K562 (cell line): ENCODE measurements at regions not wholly inside any gene's neighbourhood (a gene's known extent, or its start where the extent isn't known, plus 50 kb on each side); places are given as distances from the start of the nearest gene placed in this dataset.

Experiments used
- ATAC-seq: fragments of 200-7000 bp; cut with Tn5 transposase; 3 replicates; pipeline ENCODE4 v1.9.1; 2020; ENCODE audit warnings: moderate library complexity
- BruUV-seq: library from RNA; stranded (reverse); fragments of 400-500 nt; replicated peaks from 2 replicates; lab custom pipeline; 2021; lab: Mats Ljungman, UMichigan
- CTCF ChIA-PET: fragments of 300-600 bp; formaldehyde crosslinking; extraction: SDS; loops from one replicate; lab custom pipeline; 2021; ENCODE audit warnings: low intra/inter-chr PET ratio; lab: Yijun Ruan, JAX
- POLR2A ChIA-PET: fragments of 300-600, 350-650 bp; sonication (Branson Sonifier 250); formaldehyde crosslinking; extraction: SDS; loops from one replicate; lab custom pipeline; 2021; ENCODE audit warnings: antibody characterized with exemption, inconsistent platforms; lab: Yijun Ruan, JAX
- DNase-seq, 4 experiments: peaks; one replicate each; pipeline versions ENCODE4 v3.0.0 to v3.0.0-alpha.2; 2011 to 2018; ENCODE audit warnings: low spot score in 3 of 4, mixed read lengths in 3 of 4; ENCODE audit errors: extremely low read depth in 1 of 4
- FAIRE-seq: peaks from 2 replicates; lab custom pipeline; 2011; peaks lifted over from hg19 to GRCh38; lab: Jason Lieb, UNC
- H2AFZ ChIP-seq: 2 replicates; pipeline ENCODE4 v1.6.0; 2011; ENCODE audit warnings: low read depth, low read length, control low read depth, inconsistent platforms
- H3K27ac ChIP-seq: fragments of 200-600 bp; 3 replicates; pipeline ENCODE4 v1.8.0; 2011; ENCODE audit warnings: low read depth, mild to moderate bottlenecking, control low read depth, inconsistent platforms, low read length, moderate library complexity, mixed read lengths; ENCODE audit errors: extremely low read depth
- H3K27me3 ChIP-seq, 2 experiments: fragments of 300-600 bp in 1 of 2; 2 replicates in 1 of 2; 3 replicates in 1 of 2; pipeline versions ENCODE4 v1.6.0 to v1.8.0; 2011; ENCODE audit warnings: inconsistent platforms in 2 of 2, low read length in 2 of 2, mild to moderate bottlenecking in 1 of 2, mixed read lengths in 1 of 2, moderate library complexity in 1 of 2; ENCODE audit not compliant: control insufficient read depth in 2 of 2, insufficient read depth in 2 of 2
- H3K36me3 ChIP-seq: fragments of 300-600 bp; 3 replicates; pipeline ENCODE4 v1.8.0; 2011; ENCODE audit warnings: mild to moderate bottlenecking, low read length, inconsistent platforms; ENCODE audit not compliant: control insufficient read depth, insufficient read depth
- H3K4me1 ChIP-seq, 2 experiments: fragments of 200-600 bp in 1 of 2; replicated peaks in 1 of 2; 2 replicates in 1 of 2; 3 replicates in 1 of 2; pipeline versions ENCODE4 v1.5.1 to v1.8.0; 2011; ENCODE audit warnings: inconsistent platforms in 2 of 2, low read length in 2 of 2, mild to moderate bottlenecking in 1 of 2, mixed read lengths in 1 of 2, moderate library complexity in 1 of 2; ENCODE audit not compliant: control insufficient read depth in 2 of 2, insufficient read depth in 2 of 2
- H3K4me2 ChIP-seq: 2 replicates; pipeline ENCODE4 v1.6.1; 2011; ENCODE audit warnings: low read length, control low read depth, inconsistent platforms, mixed read lengths; ENCODE audit not compliant: insufficient read depth
- H3K4me3 ChIP-seq: fragments of 200-600 bp; sonication (generic), shearing (Covaris generic); 2 replicates; pipeline ENCODE4 v1.5.1; 2016; ENCODE audit warnings: control low read depth, inconsistent platforms
- H3K79me2 ChIP-seq: fragments of 200-600 bp; 3 replicates; pipeline ENCODE4 v1.8.0; 2011; ENCODE audit warnings: low read length, inconsistent platforms; ENCODE audit not compliant: control insufficient read depth, insufficient read depth
- H3K9ac ChIP-seq, 2 experiments: 2 replicates each; pipeline versions ENCODE4 v1.6.0 to v1.6.1; 2011; ENCODE audit warnings: low read depth in 2 of 2, low read length in 2 of 2, control low read depth in 1 of 2, inconsistent platforms in 1 of 2, mild to moderate bottlenecking in 1 of 2, mixed read lengths in 1 of 2; ENCODE audit not compliant: insufficient read depth in 1 of 2
- H3K9me1 ChIP-seq: one replicate; pipeline ENCODE4 v1.6.0; 2011; ENCODE audit warnings: inconsistent platforms, mild to moderate bottlenecking, low read length, moderate library complexity; ENCODE audit not compliant: control insufficient read depth, insufficient read depth
- H3K9me3 ChIP-seq: replicated peaks from 2 replicates; pipeline ENCODE4 v1.5.1; 2011; ENCODE audit warnings: low read depth, low read length, inconsistent platforms; ENCODE audit not compliant: control insufficient read depth, insufficient read depth
- H4K20me1 ChIP-seq: replicated peaks from 2 replicates; pipeline ENCODE4 v1.6.1; 2011; ENCODE audit warnings: low read length, inconsistent platforms, mixed read lengths; ENCODE audit not compliant: control insufficient read depth, insufficient read depth
- CTCF ChIP-seq, 3 experiments: IDR thresholded peaks in 2 of 3; conservative IDR thresholded peaks in 1 of 3; 2 replicates each; pipeline ENCODE4 v1.5.1; 2011 to 2012; ENCODE audit warnings: low read length in 3 of 3, mild to moderate bottlenecking in 3 of 3, control low read depth in 2 of 3, improper control_type of control experiment in 1 of 3, inconsistent platforms in 1 of 3, low read depth in 1 of 3, mixed read lengths in 1 of 3, moderate library complexity in 1 of 3; ENCODE audit not compliant: insufficient read depth in 2 of 3
- FOXA3 ChIP-seq, 2 experiments: fragments of 450-650 bp in 1 of 2; sonication (generic) in 1 of 2; formaldehyde crosslinking; IDR thresholded peaks in 1 of 2; conservative IDR thresholded peaks in 1 of 2; 2 replicates each; pipeline versions ENCODE4 v1.4.0 to v1.8.0; 2020 to 2022; ENCODE audit warnings: mild to moderate bottlenecking in 2 of 2, missing genetic modification reagents in 1 of 2
- MTA2 ChIP-seq: fragments of 450-650 bp; IDR thresholded peaks from 2 replicates; pipeline ENCODE4 v1.6.1; 2016; ENCODE audit warnings: low read depth
- SLC30A9 ChIP-seq: fragments of 250-450 bp; sonication (Bioruptor Pico); IDR thresholded peaks from 2 replicates; pipeline ENCODE4 v1.8.0; 2022; ENCODE audit warnings: mild to moderate bottlenecking, moderate library complexity
- SNIP1 ChIP-seq: fragments of 450-650 bp; IDR thresholded peaks from 2 replicates; pipeline ENCODE4 v1.7.1; 2017; ENCODE audit warnings: low read depth, mild to moderate bottlenecking
- SRSF1 ChIP-seq: fragments of 200-400 bp; formaldehyde crosslinking; IDR thresholded peaks from 2 replicates; pipeline ENCODE4 v1.6.1; 2017; ENCODE audit warnings: mild to moderate bottlenecking, low read depth, low read length, moderate library complexity
- ZNF766 ChIP-seq: fragments of 200-800 bp; sonication (Bioruptor generic); conservative IDR thresholded peaks from 2 replicates; pipeline ENCODE4 v1.6.1; 2016; ENCODE audit warnings: missing genetic modification characterization, missing compliant biosample characterization
- WGBS: fragments of 100-300 bp; shearing (Covaris generic); methylation state at CpG from one replicate; pipeline ENCODE4 v1.1.6; 2016; ENCODE audit warnings: low coverage, mixed read lengths; ENCODE audit not compliant: insufficient coverage; ENCODE audit errors: missing lambda C conversion rate; 5-methylcytosine and 5-hydroxymethylcytosine counted together
- in situ Hi-C: fragments of 300-500 bp; cut with MboI; formaldehyde crosslinking; loops from 4 replicates; pipeline ENCODE4 v1.15.0; 2018; ENCODE audit warnings: inconsistent platforms, mixed read lengths
- intact Hi-C: fragments of 100-400 bp; cut with micrococcal nuclease; formaldehyde crosslinking; loops from 2 replicates; pipeline ENCODE4 v1.14.2; 2022

GRCh38 chr2:15796167-15796942 is 144.0 kb upstream of the MYCN start (continued):
- TF ChIP-seq SNIP1 (no peak), SLC30A9 (CRISPR knock-in tag) (no peak)

GRCh38 chr2:15797231-15797938 is 143.0 kb upstream of the MYCN start:
- Histone ChIP-seq H3K9me3 (no peaks in the 10 kb centered on the region), H3K4me3 (no peak overlapping the region), H3K36me3 (no peaks in the 10 kb centered on the region), H3K27me3 (peaks cover 16 to 73% of the 10 kb centered on the region in 2 experiments), H4K20me1 (no peaks in the 10 kb centered on the region), H3K4me1 (no peaks in the 10 kb centered on the region), H3K4me2 (no peak overlapping the region), H2AFZ (no peak overlapping the region), H3K79me2 (no peaks in the 10 kb centered on the region), H3K9ac (no peak overlapping the region; a peak in 1 of 4 replicates), H3K27ac (no peak overlapping the region), H3K9me1 (peaks cover 4% of the 10 kb centered on the region)
- BruUV-seq = no TSS peak
- WGBS = 0% methylated on average over 11 of the region's 11 CpGs
- no peak for FAIRE-seq
- in situ Hi-C loops = no loop called here
- POLR2A ChIA-PET = no interaction called here
- peak in 2 of 4 experiments; percentile 18 to 23 for DNase-seq
- CTCF ChIA-PET = no interaction called here
- intact Hi-C loops = no loop called here
- ATAC-seq = peak; percentile 64
- TF ChIP-seq FOXA3 (CRISPR knock-in tag; conservative IDR thresholded peaks at IDR 0.05 in 1 of 2, IDR thresholded peaks at IDR 0.05 in 1 of 2) (no peak), SRSF1 (no peak), ZNF766 (no peak), MTA2 (no peak), CTCF (IDR thresholded peaks at IDR 0.05 in 2 of 3, conservative IDR thresholded peaks at IDR 0.05 in 1 of 3; ENCODE audit: insufficient read depth in 2 of 3, low read depth in 1 of 3, low read length in 3 of 3) (peak; percentile 11 to 49 (median 24); a peak in 4 of 6 replicates)
